Heart left ventricle (tissue), 13 donors: ENCODE measurements at regions not wholly inside any gene's neighbourhood (a gene's known extent, or its start where the extent isn't known, plus 50 kb on each side); places are given as distances from the start of the nearest gene placed in this dataset.

Experiments
- CTCF ChIP-seq, 12 donors: fragments of 200-600 bp; sonication (generic) in 4 of 12; IDR thresholded peaks; one replicate each; pipeline versions ENCODE4 v1.5.0 to v1.8.0; 2018 to 2022; ENCODE audit warnings: antibody characterized with exemption in 12 of 12, mild to moderate bottlenecking in 5 of 12
- POLR2A ChIP-seq, 2 donors: fragments of 450-650 bp; IDR thresholded peaks; one replicate each; pipeline ENCODE4 v1.6.1; 2017; ENCODE audit warnings: antibody characterized with exemption in 2 of 2, mild to moderate bottlenecking in 2 of 2, moderate library complexity in 2 of 2
- donor health status: ischemic (EF 13 %, LVEDD 7.1; RV severe dilation, severe dysfunction).
- donor health status: DM: no; HTN: yes; CAD: no.
- donor health status: DM: no; HTN: no; CAD: no.
- donor health status: ischemic (EF 25% LVEDD 6.9; RV normal size, moderate dysfunction).
- donor health status: ischemic (EF 25% LVEDD 5.7; RV mildly dilated, moderate dysfunction).
- donor health status: ischemic (EF 35%, LVEDD 5.7; RV mildly dilated, moderate dysfunction).
- donor health status: nonischemic (EF 11% LVEDD 7.7; RV severe dilation, severe dysfunction).
- donor health status: DM: yes; HTN: yes; CAD: no.
- donor health status: PGD.
- donor health status: ischemic (EF 29% LVEDD 5.4; RV normal size, mild dysfunction).
- donor health status: nonischemic (EF 23%, LVEDD 6.1; RV moderate dilation, normal function).

GRCh38 chr3:87614998-87615397 lies 338.6 kb upstream of the POU1F1 start:
- TF ChIP-seq CTCF (IDR thresholded peaks at IDR 0.05): no peak
- no peak for TF ChIP-seq POLR2A (IDR thresholded peaks at IDR 0.05)
